ENCODE measurements at regions not wholly inside any gene's neighbourhood (a gene's known extent, or its start where the extent isn't known, plus 50 kb on each side); places are given as distances from the start of the nearest gene placed in this dataset.
"Not testable (repeated sequence)": the region's sequence is repeated elsewhere in the genome, so short reads cannot be mapped to it uniquely, and the experiment has no call there.

DNA sequence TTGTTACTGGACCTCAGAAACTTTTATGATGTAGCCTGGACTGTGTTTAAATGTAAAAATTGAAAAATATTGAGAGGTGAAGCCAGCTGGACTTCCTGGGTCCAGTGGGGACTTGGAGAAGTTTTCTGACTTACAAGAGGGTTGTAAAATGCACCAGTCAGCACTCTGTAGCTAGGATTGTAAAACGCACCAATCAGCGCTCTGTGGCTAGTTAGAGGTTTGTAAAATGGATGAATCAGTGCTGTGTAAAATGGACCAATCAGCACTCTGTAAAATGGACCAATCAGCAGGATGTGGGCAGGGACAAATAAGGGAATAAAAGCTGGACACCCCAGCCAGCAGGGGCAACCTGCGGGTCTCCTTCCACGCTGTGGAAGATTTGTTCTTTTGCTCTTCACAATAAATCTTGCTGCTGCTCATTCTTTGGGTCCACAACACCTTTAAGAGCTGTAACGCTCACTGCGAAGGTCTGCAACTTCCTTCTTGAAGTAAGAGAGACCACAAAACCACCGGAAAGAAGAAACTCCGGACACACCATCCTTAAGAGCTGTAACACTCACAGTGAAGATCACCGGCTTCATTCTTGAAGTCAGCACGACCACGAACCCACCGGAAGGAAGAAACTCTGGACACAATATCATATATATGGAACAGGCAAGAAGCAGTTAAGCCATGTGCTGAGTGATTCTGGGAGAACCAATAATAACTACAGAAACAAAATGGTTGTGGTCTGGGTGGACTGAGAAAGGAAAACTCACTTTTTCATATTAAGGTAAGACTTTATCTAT lies 201.3 kb downstream of the GABRG2 start:
- TF ChIP-seq, protein P1, sequence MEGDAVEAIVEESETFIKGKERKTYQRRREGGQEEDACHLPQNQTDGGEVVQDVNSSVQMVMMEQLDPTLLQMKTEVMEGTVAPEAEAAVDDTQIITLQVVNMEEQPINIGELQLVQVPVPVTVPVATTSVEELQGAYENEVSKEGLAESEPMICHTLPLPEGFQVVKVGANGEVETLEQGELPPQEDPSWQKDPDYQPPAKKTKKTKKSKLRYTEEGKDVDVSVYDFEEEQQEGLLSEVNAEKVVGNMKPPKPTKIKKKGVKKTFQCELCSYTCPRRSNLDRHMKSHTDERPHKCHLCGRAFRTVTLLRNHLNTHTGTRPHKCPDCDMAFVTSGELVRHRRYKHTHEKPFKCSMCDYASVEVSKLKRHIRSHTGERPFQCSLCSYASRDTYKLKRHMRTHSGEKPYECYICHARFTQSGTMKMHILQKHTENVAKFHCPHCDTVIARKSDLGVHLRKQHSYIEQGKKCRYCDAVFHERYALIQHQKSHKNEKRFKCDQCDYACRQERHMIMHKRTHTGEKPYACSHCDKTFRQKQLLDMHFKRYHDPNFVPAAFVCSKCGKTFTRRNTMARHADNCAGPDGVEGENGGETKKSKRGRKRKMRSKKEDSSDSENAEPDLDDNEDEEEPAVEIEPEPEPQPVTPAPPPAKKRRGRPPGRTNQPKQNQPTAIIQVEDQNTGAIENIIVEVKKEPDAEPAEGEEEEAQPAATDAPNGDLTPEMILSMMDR (IDR thresholded peaks at IDR 0.05; ENCODE audit: control extremely low read depth, extremely low read depth, low read depth, missing control alignments): no peak
- CTCF ChIA-PET: interaction anchor here (1.6 kb wide), 1 partner anchor 21 kb away, joined by 4 read pairs; no protein-coding TSS in a partner anchor
- no peak for DNase-seq (ENCODE audit: extremely low spot score)

DNA sequence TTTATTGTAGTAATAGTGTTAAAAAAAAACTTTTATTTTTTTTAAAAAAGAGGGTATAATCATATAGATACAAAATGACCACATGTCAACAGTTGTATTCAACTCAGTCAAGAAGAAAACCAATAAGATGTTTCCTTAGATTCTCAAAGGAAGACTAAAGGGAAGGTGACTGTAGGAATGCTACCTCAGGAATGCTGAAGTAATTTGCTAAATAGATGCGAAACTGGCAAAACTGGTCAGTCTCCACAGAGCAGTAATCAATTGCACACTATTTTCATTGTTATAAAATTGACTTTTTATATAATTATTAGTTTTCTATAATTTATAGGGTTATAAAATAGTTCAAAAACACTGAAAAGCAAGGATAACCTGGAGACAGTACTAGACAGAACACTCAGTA lies 204.8 kb downstream of the GABRG2 start:
- DNase-seq (ENCODE audit: extremely low spot score): no peak
- TF ChIP-seq, protein P1 (IDR thresholded peaks at IDR 0.05; ENCODE audit: control extremely low read depth, extremely low read depth, low read depth, missing control alignments): no peak
- POLR2A ChIA-PET: no interaction called here
- CTCF ChIA-PET: interaction anchor here (1.3 kb wide), 1 partner anchor 44 kb away, joined by 3 read pairs; no protein-coding TSS in a partner anchor

More for the DNA sequence above, 201.3 kb downstream of the GABRG2 start:
- POLR2A ChIA-PET: no interaction called here

DNA sequence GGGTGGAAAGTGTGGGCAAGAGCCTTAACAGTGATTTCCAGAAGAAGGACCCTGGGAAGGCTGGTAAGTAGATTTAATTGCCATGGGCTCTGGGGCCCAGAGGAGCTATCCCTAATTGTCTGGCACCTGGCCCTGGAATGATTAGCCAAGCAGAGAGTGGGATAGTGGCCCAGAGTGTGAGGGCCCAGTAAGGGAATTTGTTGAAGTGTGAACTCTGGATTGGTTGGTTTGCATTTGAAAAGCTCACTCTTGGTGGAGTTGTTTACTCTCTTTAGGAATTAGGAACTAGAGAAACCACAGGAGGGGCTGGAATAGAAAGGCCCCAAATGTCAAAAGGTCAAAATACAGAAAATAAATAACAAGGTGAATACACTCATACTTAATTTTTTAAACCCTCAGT lies 207.1 kb downstream of the GABRG2 start:
- TF ChIP-seq, protein P1 (IDR thresholded peaks at IDR 0.05; ENCODE audit: control extremely low read depth, extremely low read depth, low read depth, missing control alignments): no peak
- CTCF ChIA-PET: no interaction called here
- POLR2A ChIA-PET: no interaction called here
- DNase-seq (ENCODE audit: extremely low spot score): no peak

DNA sequence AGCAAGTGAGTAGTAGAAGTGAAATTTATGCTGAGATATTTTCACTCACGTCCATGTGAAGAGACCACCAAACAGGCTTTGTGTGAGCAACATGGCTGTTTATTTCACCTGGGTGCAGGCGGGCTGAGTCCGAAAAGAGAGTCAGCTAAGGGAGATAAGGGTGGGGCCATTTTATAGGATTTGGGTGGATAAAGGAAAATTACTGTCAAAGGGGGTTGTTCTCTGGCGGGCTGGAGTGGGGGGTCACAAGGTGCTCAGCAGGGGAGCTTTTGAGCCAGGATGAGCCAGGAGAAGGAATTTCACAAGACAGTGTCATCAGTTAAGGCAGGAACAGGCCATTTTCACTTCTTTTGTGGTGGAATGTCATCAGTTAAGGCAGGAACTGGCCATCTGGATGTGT lies 207.8 kb downstream of the GABRG2 start:
- DNase-seq (ENCODE audit: extremely low spot score); CTCF ChIA-PET; POLR2A ChIA-PET: not testable (repeated sequence)

DNA sequence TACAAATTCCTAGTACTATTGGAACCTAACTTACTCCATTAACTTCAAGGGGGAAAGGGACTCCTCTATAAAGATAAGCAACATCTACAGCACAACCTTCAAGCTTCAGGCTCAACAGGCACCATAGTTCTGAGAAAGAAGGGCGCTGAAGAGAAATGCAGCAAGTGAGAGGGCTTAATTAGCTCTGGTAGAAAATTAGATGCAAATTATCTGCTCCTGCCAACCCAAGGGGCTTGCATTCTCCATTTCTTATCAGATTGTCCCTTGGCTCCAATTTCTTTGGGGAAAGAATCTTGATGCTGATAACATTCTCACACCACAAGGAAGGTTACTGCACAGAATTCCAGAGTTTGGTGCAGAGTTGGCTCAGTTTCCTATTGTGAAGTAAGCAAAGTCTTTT lies 214.6 kb downstream of the GABRG2 start:
- TF ChIP-seq, protein P1 (IDR thresholded peaks at IDR 0.05; ENCODE audit: control extremely low read depth, extremely low read depth, low read depth, missing control alignments): no peak
- ChIA-PET POLR2A (no interaction called here), CTCF (no interaction called here)
- DNase-seq (ENCODE audit: extremely low spot score): no peak

DNA sequence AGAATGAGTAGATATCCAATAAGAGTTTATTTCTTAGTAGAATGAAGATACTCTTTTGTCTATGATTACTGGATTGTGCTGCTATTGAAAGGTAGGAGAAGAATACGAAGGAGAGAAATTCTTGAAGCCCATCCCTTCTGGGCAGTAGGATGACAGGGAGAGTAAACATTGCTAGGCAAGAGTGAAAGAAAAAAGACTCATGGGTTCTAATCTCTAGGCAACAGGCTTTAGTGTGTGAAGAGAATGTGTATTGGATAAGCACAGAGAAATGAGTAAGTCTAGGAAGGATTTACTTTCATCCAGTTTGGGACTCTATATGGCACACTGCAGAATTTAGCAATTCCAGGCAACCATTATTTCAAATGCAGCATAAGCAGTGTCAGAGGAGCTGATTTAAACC lies 216.0 kb downstream of the GABRG2 start:
- CTCF ChIA-PET: no interaction called here
- no peak for DNase-seq (ENCODE audit: extremely low spot score)
- POLR2A ChIA-PET: no interaction called here
- TF ChIP-seq, protein P1 (IDR thresholded peaks at IDR 0.05; ENCODE audit: control extremely low read depth, extremely low read depth, low read depth, missing control alignments): no peak

DNA sequence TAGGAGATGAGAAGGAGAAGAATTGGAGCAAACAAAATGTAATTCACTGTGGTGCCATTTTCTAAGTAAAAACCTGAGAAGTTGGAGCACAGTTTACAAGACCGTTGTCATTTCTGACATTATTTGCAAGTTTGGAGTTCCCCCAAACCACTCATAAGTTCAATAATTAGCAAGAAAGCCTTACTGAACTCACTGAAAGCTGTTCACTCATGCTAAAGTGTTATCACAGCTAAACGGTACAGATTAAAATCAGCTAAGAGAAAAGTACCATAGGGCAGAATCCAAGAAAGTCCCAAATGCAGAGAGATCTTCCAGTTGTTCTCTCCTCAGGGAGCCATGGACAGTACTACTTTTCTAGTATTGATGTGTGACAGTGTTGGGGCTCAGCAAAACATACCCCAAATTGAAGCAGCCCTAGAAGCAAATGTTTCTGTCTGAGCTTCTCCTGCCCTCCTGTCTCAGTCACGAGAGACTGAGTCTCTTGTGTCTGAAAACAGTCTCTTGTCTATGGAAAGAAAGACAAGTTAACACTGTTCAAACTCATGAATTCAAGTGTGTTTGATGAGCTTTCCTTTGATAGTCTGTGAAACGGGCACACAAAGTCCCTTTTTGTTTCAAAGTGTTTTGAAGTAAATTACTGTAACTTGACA lies 221.2 kb downstream of the GABRG2 start:
- ChIA-PET CTCF (interaction anchor here (1.3 to 2.5 kb wide), 2 partner anchors 9 to 13 kb away, joined by 4 to 7 read pairs; no protein-coding TSS in a partner anchor), POLR2A (no interaction called here)
- TF ChIP-seq, protein P1 (IDR thresholded peaks at IDR 0.05; ENCODE audit: control extremely low read depth, extremely low read depth, low read depth, missing control alignments): no peak
- DNase-seq (ENCODE audit: extremely low spot score): no peak
